ENCODE measurements at regions not wholly inside any gene's neighbourhood (a gene's known extent, or its start where the extent isn't known, plus 50 kb on each side); places are given as distances from the start of the nearest gene placed in this dataset.

- H3K27me3 ChIP-seq: peaks cover 0 to 7% of the 10 kb centered on the region in 2 donors
- no peaks in the 10 kb centered on the region for H3K36me3 ChIP-seq
- no peak for DNase-seq
- H3K4me3 ChIP-seq: no peak overlapping the region
- no peaks in the 10 kb centered on the region for H3K9me3 ChIP-seq
- no peak overlapping the region for H3K27ac ChIP-seq
- intact Hi-C loops (cut with DNase I; ENCODE audit: low total_unique reads): no loop called here
- H3K4me1 ChIP-seq: no peaks in the 10 kb centered on the region
- TF ChIP-seq CTCF (IDR thresholded peaks at IDR 0.05): no peak
- no peak for TF ChIP-seq POLR2A (IDR thresholded peaks at IDR 0.05)
Measured at GRCh38 chr10:107914450-107915214, 750.1 kb upstream of the SORCS1 start.

DNA sequence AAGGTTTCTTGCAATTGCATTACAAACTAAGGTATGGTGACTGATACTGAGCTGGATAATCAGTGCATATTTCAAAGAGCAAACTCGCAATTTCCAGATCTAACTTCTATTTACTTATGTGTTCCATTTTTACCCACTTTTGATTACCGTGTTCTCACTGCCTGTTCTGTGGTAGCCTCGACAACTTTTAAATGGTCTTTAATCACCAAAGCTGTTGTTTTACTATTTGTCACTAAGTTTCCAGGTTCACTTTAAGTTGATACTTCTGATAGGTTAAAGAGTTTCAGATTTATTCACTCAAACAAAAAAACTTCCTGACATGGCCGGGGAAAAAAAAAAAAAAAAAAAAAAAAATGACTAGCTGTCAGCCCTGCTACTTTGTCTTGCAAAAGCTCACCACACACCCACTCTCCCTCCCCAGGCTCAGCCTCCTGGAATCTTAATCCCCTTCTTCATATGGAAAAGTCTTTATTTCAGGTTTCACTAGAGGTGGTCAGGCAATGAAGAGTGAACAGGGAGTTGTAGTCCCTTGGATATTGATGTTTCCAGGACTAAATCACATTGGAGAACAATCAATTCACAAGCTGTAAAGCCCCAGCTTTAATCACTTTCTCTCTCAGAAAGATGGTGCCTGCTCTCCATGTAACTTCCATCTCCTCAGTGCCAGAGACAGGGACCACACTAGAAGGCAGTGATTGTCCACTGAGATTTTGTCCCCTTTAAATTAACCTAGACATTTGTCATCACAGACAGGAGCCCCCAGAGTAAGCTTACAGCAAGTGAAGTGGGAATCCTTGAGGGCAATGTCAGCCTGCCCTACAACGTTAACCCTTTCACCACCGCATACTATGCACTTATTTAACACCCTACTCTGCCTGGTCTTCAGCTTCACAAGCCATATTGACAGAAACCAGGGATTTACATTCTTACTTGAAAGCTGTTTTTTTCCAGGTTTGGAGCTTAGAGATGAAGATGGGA, 749.1 kb upstream of the SORCS1 start:
- H3K27me3 ChIP-seq: peaks cover 0 to 7% of the 10 kb centered on the region in 2 donors
- H3K27ac ChIP-seq: no peak overlapping the region
- intact Hi-C loops (cut with DNase I; ENCODE audit: low total_unique reads): no loop called here
- no peaks in the 10 kb centered on the region for H3K4me1 ChIP-seq
- TF ChIP-seq CTCF (IDR thresholded peaks at IDR 0.05) (no peak), POLR2A (IDR thresholded peaks at IDR 0.05) (no peak)
- DNase-seq: no peak
- H3K36me3 ChIP-seq: no peaks in the 10 kb centered on the region
- no peak overlapping the region for H3K4me3 ChIP-seq
- H3K9me3 ChIP-seq: no peaks in the 10 kb centered on the region

GRCh38 chr10:107901076-107901475, 736.6 kb upstream of the SORCS1 start:
- no peaks in the 10 kb centered on the region for H3K36me3 ChIP-seq
- intact Hi-C loops (cut with DNase I; ENCODE audit: low total_unique reads): no loop called here
- H3K9me3 ChIP-seq: no peaks in the 10 kb centered on the region
- H3K27ac ChIP-seq: no peak overlapping the region
- TF ChIP-seq POLR2A (IDR thresholded peaks at IDR 0.05): no peak
- no peak for TF ChIP-seq CTCF (IDR thresholded peaks at IDR 0.05)
- H3K27me3 ChIP-seq: no peaks in the 10 kb centered on the region
- DNase-seq: no peak
- H3K4me3 ChIP-seq: no peak overlapping the region
- H3K4me1 ChIP-seq: no peaks in the 10 kb centered on the region

DNA sequence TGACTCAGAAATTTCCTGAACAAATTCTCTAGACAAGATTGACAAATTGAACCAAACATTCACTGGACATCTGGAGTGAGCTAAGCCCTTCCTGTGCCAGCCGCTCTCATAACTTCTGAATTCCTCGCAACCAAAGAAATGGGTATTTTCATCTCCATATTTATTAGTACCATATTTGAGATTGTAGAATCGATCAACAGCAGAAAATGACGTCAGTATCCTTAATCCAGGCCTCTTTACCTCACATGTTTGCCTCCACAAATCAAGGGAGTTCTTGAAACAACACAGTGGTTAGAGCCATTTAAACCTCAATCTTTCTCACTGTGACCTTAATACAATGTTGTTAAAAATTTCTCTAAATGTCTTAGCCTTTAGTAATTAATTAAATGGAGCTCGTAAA, 735.6 kb upstream of the SORCS1 start:
- H3K36me3 ChIP-seq: no peaks in the 10 kb centered on the region
- no peak overlapping the region for H3K4me3 ChIP-seq
- H3K27ac ChIP-seq: no peak overlapping the region
- no peaks in the 10 kb centered on the region for H3K27me3 ChIP-seq
- intact Hi-C loops (cut with DNase I; ENCODE audit: low total_unique reads): no loop called here
- no peak for DNase-seq
- TF ChIP-seq CTCF (IDR thresholded peaks at IDR 0.05) (no peak), POLR2A (IDR thresholded peaks at IDR 0.05) (no peak)
- H3K9me3 ChIP-seq: no peaks in the 10 kb centered on the region
- H3K4me1 ChIP-seq: no peaks in the 10 kb centered on the region

Data from uterus (tissue), 3 donors.